H9 (cell line): ENCODE measurements at regions not wholly inside any gene's neighbourhood (a gene's known extent, or its start where the extent isn't known, plus 50 kb on each side); places are given as distances from the start of the nearest gene placed in this dataset.

Source experiments
- DNase-seq: peaks from one replicate; pipeline ENCODE4 v3.0.0-alpha.2; 2017
- H2AFZ ChIP-seq: one replicate; pipeline ENCODE4 v1.6.1; 2013; ENCODE audit warnings: mild to moderate bottlenecking, low read length, control low read depth, moderate library complexity
- H2AK5ac ChIP-seq: 2 replicates; pipeline ENCODE4 v1.6.1; 2013; ENCODE audit warnings: low read length, control low read depth, mixed read lengths; ENCODE audit not compliant: insufficient read length
- H2BK120ac ChIP-seq: one replicate; pipeline ENCODE4 v1.6.1; 2013; ENCODE audit warnings: low read depth, mild to moderate bottlenecking, low read length, control low read depth, inconsistent platforms; ENCODE audit not compliant: poor library complexity, severe bottlenecking
- H2BK12ac ChIP-seq: 2 replicates; pipeline ENCODE4 v1.6.1; 2013; ENCODE audit warnings: low read length, control low read depth, mixed read lengths, low read depth; ENCODE audit not compliant: insufficient read length
- H2BK15ac ChIP-seq: 2 replicates; pipeline ENCODE4 v1.6.1; 2013; ENCODE audit warnings: low read depth, low read length, control low read depth
- H2BK20ac ChIP-seq: one replicate; pipeline ENCODE4 v1.6.1; 2013; ENCODE audit warnings: low read depth, mild to moderate bottlenecking, low read length, control low read depth, inconsistent platforms; ENCODE audit not compliant: poor library complexity, severe bottlenecking
- H2BK5ac ChIP-seq: 2 replicates; pipeline ENCODE4 v1.6.1; 2013; ENCODE audit warnings: low read length, control low read depth, mixed read lengths; ENCODE audit not compliant: insufficient read length
- H3K14ac ChIP-seq: 2 replicates; pipeline ENCODE4 v1.6.1; 2013; ENCODE audit warnings: low read length, control low read depth; ENCODE audit not compliant: insufficient read depth
- H3K18ac ChIP-seq: 2 replicates; pipeline ENCODE4 v1.6.1; 2013; ENCODE audit warnings: low read depth, mild to moderate bottlenecking, mixed read lengths, low read length, control low read depth; ENCODE audit not compliant: insufficient read length
- H3K23ac ChIP-seq: 2 replicates; pipeline ENCODE4 v1.6.1; 2013; ENCODE audit warnings: low read length, control low read depth, mixed read lengths, low read depth; ENCODE audit not compliant: insufficient read length
- H3K23me2 ChIP-seq: 2 replicates; pipeline ENCODE4 v1.6.1; 2013; ENCODE audit warnings: low read depth, mild to moderate bottlenecking, mixed read lengths, low read length, control low read depth; ENCODE audit not compliant: insufficient read length, poor library complexity, severe bottlenecking
- H3K27ac ChIP-seq: 2 replicates; pipeline ENCODE4 v1.5.1; 2013; ENCODE audit warnings: low read length, control low read depth, mixed read lengths, low read depth; ENCODE audit not compliant: insufficient read length
- H3K27me3 ChIP-seq: 2 replicates; pipeline ENCODE4 v1.6.1; 2013; ENCODE audit warnings: low read length, control low read depth, inconsistent platforms; ENCODE audit not compliant: insufficient read depth
- H3K4ac ChIP-seq: 2 replicates; pipeline ENCODE4 v1.6.1; 2013; ENCODE audit warnings: low read depth, mild to moderate bottlenecking, control low read depth, inconsistent platforms, low read length, moderate library complexity
- H3K4me1 ChIP-seq: 2 replicates; pipeline ENCODE4 v1.6.1; 2013; ENCODE audit warnings: low read length, control low read depth, inconsistent platforms; ENCODE audit not compliant: insufficient read depth
- H3K4me2 ChIP-seq: 2 replicates; pipeline ENCODE4 v1.6.1; 2013; ENCODE audit warnings: low read length, control low read depth, mixed read lengths; ENCODE audit not compliant: insufficient read length, insufficient read depth
- H3K56ac ChIP-seq: 2 replicates; pipeline ENCODE4 v1.6.1; 2013; ENCODE audit warnings: low read depth, mild to moderate bottlenecking, mixed read lengths, low read length, control low read depth; ENCODE audit not compliant: insufficient read length
- H3K79me1 ChIP-seq: 2 replicates; pipeline ENCODE4 v1.6.1; 2013; ENCODE audit warnings: low read depth, mild to moderate bottlenecking, moderate library complexity, low read length, control low read depth, inconsistent platforms; ENCODE audit not compliant: insufficient read depth, poor library complexity, severe bottlenecking
- H3K79me2 ChIP-seq: 2 replicates; pipeline ENCODE4 v1.6.1; 2013; ENCODE audit warnings: low read length, control low read depth, inconsistent platforms; ENCODE audit not compliant: insufficient read depth
- H3K9ac ChIP-seq: 2 replicates; pipeline ENCODE4 v1.6.1; 2013; ENCODE audit warnings: low read length, control low read depth, mixed read lengths; ENCODE audit not compliant: insufficient read length; ENCODE audit errors: extremely low read depth
- H3K9me3 ChIP-seq: one replicate; pipeline ENCODE4 v1.6.1; 2013; ENCODE audit warnings: low read depth, low read length, inconsistent platforms; ENCODE audit not compliant: control insufficient read depth
- H3T11ph ChIP-seq: one replicate; pipeline ENCODE4 v1.6.1; 2013; ENCODE audit warnings: mild to moderate bottlenecking, low read length, control low read depth, inconsistent platforms
- H4K20me1 ChIP-seq: one replicate; pipeline ENCODE4 v1.6.1; 2013; ENCODE audit not compliant: control insufficient read depth, insufficient read length, insufficient read depth
- H4K5ac ChIP-seq: 2 replicates; pipeline ENCODE4 v1.6.1; 2013; ENCODE audit warnings: low read depth, mild to moderate bottlenecking, mixed read lengths, low read length, control low read depth; ENCODE audit not compliant: insufficient read length
- H4K8ac ChIP-seq: replicated peaks from 2 replicates; pipeline ENCODE4 v1.6.1; 2013; ENCODE audit warnings: low read length, control low read depth, mixed read lengths, low read depth; ENCODE audit not compliant: insufficient read length
- H4K91ac ChIP-seq: 2 replicates; pipeline ENCODE4 v1.6.1; 2013; ENCODE audit warnings: low read depth, mild to moderate bottlenecking, moderate library complexity, mixed read lengths, low read length, control low read depth; ENCODE audit not compliant: insufficient read length
- H3K27ac Mint-ChIP-seq, 3 experiments: 2 replicates in 2 of 3; 3 replicates in 1 of 3; pipeline ENCODE4 v1.8.0; 2020 to 2021; ENCODE audit warnings: mixed read lengths in 3 of 3, mild to moderate bottlenecking in 1 of 3, moderate library complexity in 1 of 3
- H3K27me3 Mint-ChIP-seq: 2 replicates; pipeline ENCODE4 v1.8.0; 2021; ENCODE audit warnings: low read depth, mild to moderate bottlenecking, moderate library complexity, mixed read lengths
- H3K36me3 Mint-ChIP-seq, 3 experiments: 2 replicates in 2 of 3; 3 replicates in 1 of 3; pipeline ENCODE4 v1.8.0; 2020 to 2021; ENCODE audit warnings: low read depth in 3 of 3, mixed read lengths in 3 of 3; ENCODE audit not compliant: insufficient read depth in 1 of 3
- H3K4me1 Mint-ChIP-seq, 2 experiments: 2 replicates each; pipeline ENCODE4 v1.8.0; 2020; ENCODE audit warnings: mixed read lengths in 2 of 2
- H3K4me3 Mint-ChIP-seq, 2 experiments: 2 replicates in 1 of 2; 3 replicates in 1 of 2; pipeline ENCODE4 v1.8.0; 2020 to 2021; ENCODE audit warnings: mild to moderate bottlenecking in 2 of 2, mixed read lengths in 2 of 2, moderate library complexity in 1 of 2
- H3K9me3 Mint-ChIP-seq, 2 experiments: 2 replicates in 1 of 2; 3 replicates in 1 of 2; pipeline ENCODE4 v1.8.0; 2020; ENCODE audit warnings: mild to moderate bottlenecking in 2 of 2, mixed read lengths in 2 of 2, moderate library complexity in 1 of 2
- WGBS: extraction: QIAGEN DNeasy Blood & Tissue Kit; methylation state at CpG from one replicate; pipeline ENCODE4 v1.1.7; 2013; ENCODE audit warnings: missing lambda C conversion rate, low lambda C conversion rate, mixed read lengths; ENCODE audit not compliant: insufficient read length; ENCODE audit errors: extremely low coverage; 5-methylcytosine and 5-hydroxymethylcytosine counted together
- TF ChIP-seq, protein P1 (sequence below): fragments of 200-600 bp; sonication (generic); conservative IDR thresholded peaks from 3 replicates; pipeline ENCODE4 v1.8.0; 2021; ENCODE audit warnings: antibody characterized with exemption, mild to moderate bottlenecking

DNA sequence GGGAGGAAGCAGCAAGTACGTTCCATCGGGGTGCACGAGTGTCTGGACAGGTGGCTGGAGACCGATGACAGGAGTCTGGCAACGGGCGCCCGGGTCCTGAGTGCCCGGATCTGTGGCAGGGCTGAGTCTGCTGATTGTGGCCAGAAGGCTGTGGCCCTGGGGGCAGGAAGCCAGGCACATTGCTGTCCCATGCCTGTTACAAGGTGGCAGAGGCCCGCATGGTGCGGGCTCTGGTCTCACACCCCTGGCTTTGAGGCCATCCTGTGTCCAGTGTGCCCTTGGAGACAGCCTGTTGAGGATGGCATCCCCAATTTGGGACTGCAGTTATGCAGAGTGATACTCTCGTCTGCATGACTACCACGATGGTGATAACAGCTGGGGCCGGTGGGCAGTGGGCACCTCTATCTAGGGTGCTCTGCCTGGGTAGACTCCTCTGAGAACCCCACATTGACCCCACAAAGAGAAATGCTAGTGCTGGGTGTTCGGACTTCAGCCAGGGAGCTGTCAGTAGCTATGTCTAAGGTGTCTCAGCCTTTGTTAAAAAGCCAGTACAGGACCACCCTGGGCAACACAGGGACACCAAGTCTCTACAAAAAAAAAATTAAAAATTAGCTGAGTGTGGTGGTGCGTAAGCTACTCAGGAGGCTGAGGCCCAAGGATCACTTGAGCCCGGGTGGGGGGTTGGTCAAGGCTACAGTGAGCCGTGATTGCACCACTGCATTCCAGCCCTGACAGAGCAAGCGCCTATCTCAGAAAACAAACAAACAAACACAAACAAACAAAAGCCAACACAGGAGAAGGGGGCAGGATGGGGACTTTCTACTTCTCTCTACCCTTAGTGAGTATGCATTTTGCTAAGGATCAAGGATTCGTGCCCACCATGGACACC lies 88.3 kb downstream of the RHOB start:
- Histone ChIP-seq H3K18ac (no peak overlapping the region), H4K5ac (no peak overlapping the region), H3K14ac (no peak overlapping the region; the same call in 1 of the 2 replicates), H3T11ph (no peak overlapping the region), H2BK15ac (no peak overlapping the region), H3K9ac (no peak overlapping the region), H3K4me1 (peaks cover 13% of the 10 kb centered on the region; the same call in 1 of the 2 replicates), H3K79me2 (no peaks in the 10 kb centered on the region), H3K79me1 (no peaks in the 10 kb centered on the region), H2BK120ac (no peak overlapping the region), H4K91ac (no peak overlapping the region), H3K4ac (no peak overlapping the region), H3K56ac (no peak overlapping the region), H4K20me1 (no peaks in the 10 kb centered on the region), H3K9me3 (no peaks in the 10 kb centered on the region), H3K4me2 (no peak overlapping the region), H2BK20ac (no peak overlapping the region), H2BK5ac (no peak overlapping the region), H4K8ac (no peak overlapping the region), H3K27ac (no peak overlapping the region), H2BK12ac (no peak overlapping the region), H3K27me3 (no peaks in the 10 kb centered on the region), H2AFZ (no peak overlapping the region), H2AK5ac (no peak overlapping the region), H3K23ac (no peak overlapping the region), H3K23me2 (no peaks in the 10 kb centered on the region)
- Mint-ChIP-seq H3K9me3 (no peaks in the 10 kb centered on the region), H3K4me1 (peaks cover 50 to 59% of the 10 kb centered on the region in 2 experiments), H3K4me3 (no peak overlapping the region), H3K27ac (peak overlapping the region in 1 of 3 experiments; percentile 19; a peak in 2 of 7 replicates), H3K27me3 (peaks cover 14% of the 10 kb centered on the region), H3K36me3 (no peaks in the 10 kb centered on the region)
- WGBS: no CpG with 5 or more reads among the region's 19 CpGs
- TF ChIP-seq, protein P1, sequence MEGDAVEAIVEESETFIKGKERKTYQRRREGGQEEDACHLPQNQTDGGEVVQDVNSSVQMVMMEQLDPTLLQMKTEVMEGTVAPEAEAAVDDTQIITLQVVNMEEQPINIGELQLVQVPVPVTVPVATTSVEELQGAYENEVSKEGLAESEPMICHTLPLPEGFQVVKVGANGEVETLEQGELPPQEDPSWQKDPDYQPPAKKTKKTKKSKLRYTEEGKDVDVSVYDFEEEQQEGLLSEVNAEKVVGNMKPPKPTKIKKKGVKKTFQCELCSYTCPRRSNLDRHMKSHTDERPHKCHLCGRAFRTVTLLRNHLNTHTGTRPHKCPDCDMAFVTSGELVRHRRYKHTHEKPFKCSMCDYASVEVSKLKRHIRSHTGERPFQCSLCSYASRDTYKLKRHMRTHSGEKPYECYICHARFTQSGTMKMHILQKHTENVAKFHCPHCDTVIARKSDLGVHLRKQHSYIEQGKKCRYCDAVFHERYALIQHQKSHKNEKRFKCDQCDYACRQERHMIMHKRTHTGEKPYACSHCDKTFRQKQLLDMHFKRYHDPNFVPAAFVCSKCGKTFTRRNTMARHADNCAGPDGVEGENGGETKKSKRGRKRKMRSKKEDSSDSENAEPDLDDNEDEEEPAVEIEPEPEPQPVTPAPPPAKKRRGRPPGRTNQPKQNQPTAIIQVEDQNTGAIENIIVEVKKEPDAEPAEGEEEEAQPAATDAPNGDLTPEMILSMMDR: no peak
- DNase-seq: no peak
